GM19043 (cell line): ENCODE measurements at regions not wholly inside any gene's neighbourhood (a gene's known extent, or its start where the extent isn't known, plus 50 kb on each side); places are given as distances from the start of the nearest gene placed in this dataset.
"Not testable (repeated sequence)": the region's sequence is repeated elsewhere in the genome, so short reads cannot be mapped to it uniquely, and the experiment has no call there.

Experiments
- ATAC-seq: cut with Tn5 transposase; IDR thresholded peaks from one replicate; pipeline ENCODE4 v1.9.1; 2021; ENCODE audit warnings: low read depth; ENCODE audit not compliant: unreplicated experiment

DNA sequence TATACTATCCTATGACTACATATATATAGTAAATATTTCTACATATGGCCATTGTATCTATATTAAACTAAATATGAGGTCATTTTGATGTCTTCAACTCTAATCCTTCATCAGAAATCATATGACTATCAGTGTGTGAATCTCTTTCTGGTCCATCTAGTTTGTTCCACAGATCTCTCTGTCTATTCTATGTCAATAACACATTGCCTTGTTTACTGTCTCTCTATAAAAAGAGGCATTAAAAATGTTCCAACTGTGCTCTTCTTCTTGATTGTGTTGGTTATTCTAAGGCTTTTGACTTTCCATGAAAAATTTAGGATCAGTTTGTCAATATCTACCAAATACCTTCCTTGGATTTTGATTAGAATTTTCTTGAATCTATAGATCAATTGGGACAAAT lies 338.3 kb upstream of the FSTL5 start:
- ATAC-seq = no peak

DNA sequence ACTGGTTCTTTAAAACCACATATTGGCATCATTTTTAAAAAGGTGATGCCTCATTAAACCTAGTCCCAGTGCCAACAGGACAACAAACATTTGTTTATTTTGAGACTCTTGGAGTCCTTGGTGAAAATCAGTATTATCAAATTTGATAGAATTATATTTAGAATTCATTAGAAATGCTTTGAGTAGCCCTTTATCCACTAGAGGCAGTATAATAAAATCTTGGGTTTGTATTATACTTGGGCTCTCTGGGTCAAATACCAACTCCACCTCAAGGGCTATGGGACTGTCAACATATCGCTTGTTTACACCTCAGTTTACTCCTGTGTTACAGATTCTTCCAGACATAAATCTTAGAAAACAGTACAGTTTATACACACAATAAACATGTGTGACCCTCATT lies 335.7 kb upstream of the FSTL5 start:
- no peak for ATAC-seq

DNA sequence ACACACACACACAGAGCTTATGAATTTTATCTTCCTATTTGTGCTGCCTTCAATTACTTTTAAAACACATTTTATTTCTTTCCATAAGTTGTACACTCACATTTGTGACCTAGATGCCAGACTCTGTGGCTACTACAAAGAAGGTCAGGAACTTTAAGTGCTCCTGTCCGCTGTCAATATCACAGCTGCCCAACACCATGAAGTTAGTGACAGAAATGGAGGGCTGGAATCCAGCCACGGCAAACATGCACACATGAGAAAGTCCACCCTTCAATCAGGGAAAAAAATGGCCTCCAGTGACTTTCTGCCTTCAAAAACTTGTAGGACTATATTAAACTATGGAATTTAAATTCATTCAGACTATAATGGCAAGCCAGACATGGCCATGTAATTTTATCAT lies 334.4 kb upstream of the FSTL5 start:
- no peak for ATAC-seq

DNA sequence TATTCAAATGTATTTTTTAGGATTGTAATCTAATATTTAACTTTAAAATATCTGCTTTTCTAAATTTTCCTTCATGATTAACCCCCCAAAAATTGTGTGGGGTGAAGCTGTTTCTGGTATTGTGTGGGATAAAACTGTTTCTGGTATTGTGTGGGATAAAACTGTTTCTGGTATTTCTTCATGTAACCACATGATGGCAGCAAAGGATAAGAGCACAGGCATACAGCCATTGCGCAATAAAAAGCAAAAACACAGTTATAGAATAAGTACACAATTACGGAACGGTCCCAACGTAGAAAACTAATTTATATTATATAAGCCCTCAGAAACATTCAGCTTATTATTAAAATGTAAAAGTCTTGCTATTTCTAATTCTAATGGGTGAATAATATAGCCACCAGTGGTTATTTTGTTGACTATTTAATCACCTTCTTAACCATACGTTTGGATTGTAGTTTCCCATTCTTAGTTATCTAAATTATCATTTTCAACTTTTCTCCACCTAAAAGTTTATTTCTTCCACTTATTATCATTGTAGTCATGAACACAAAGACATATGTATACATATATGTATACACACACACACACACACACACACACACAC lies 333.9 kb upstream of the FSTL5 start:
- peak; percentile 73 for ATAC-seq

DNA sequence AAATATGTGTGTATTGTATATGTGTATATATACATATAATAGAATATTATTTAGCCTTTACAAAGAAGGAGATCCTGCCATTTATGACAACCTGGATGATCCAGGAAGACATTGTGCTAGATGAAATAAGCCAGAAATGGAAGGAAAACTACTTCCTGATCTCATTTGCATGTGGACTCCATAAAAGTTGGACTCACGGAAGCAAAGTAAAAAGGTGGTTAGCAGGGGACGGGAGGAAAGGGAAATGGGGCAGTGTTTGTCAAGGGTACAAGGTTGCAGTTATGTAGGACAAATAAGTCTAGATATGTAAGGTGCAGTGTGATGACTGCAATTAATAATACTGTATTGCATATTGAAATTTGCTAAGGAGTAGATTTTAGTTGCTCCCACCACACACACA lies 331.1 kb upstream of the FSTL5 start:
- no peak for ATAC-seq

DNA sequence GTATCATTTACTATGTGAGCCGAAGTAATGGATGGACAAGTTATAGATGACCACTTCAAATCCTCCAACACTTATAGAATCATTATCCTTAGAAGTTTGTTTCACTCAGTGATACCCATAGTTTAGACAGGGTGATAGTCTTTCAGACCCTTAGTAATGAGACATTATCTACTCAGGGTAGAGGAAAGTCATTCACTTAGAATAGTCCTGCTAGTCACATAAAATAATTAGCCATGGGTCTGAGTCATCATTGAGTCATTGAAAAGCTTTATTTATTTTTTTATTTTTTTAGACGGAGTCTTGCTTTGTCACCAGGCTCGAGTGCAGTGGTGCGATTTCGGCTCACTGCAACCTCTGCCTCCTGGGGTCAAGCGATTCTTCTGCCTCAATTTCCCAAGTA lies 321.7 kb upstream of the FSTL5 start:
- no peak for ATAC-seq

DNA sequence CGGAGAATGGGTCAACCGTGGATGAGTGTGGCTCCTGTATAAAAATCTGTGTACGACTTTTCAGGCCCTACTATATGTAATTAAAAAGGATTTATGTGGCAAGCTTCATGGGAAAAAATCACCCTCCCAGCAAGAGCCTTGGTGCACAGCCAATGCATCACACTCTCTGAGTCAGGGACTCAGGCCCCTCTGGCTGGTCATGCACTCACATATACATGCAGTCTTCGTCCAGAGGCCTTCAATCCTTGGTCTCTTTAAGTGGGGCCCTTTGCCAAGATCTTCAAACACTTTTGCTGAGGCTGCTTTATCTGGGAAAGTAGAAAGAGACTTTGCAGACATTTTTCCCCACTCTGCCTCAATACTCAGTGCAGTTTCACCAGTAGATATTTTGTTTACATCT lies 311.4 kb upstream of the FSTL5 start:
- ATAC-seq = no peak

DNA sequence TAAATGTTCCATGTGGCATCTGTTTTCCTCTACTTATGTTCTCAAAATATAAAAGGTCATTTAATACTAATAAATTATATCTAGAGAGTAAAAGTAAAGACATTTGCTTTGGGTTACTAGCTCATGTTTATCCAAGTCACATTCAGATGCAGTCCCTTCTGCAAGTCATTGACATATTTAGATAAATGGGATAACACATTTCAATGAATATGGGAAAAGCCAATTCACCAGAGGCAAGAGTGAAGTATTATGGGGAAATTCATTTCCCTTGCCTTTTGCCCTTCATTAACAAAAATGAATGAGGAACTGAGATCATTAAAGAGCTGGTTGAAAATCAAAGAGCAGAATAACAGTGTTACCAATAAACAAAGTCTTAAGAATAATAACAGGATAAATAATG lies 306.2 kb upstream of the FSTL5 start:
- ATAC-seq = no peak

DNA sequence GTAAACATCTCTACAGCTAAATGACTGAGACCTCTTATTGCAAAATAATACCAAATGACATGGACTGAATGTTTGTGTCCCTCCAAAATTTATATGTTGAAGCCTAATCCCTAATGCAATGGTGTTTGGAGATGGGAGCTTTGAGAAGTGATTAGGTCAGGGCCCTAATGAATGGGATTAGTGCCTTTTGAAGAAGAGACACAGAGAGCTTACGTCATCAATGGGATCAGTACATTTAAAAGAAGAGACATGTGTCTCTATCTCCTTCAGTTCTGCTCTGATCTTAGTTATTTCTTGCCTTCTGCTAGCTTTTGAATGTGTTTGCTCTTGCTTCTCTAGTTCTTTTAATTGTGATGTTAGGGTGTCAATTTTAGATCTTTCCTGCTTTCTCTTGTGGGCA lies 301.6 kb upstream of the FSTL5 start:
- ATAC-seq = not testable (repeated sequence)

DNA sequence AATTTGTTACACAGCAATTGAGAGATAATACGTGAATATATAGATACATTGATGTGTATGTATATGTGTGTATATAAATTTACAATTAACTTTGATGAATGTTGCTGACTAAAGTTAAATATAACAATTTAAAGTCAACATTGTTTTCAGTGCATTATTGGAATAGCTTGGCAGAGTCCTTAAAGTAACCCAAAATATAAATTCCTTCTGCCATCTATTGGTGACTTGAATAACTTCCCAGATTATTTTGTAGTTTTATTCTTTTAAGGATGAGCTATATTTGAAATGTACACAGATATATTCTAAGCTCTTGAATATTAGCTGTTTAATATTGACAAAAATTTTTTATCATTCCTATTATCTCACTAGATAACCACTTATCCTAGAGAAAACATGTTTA lies 298.2 kb upstream of the FSTL5 start:
- ATAC-seq = no peak

DNA sequence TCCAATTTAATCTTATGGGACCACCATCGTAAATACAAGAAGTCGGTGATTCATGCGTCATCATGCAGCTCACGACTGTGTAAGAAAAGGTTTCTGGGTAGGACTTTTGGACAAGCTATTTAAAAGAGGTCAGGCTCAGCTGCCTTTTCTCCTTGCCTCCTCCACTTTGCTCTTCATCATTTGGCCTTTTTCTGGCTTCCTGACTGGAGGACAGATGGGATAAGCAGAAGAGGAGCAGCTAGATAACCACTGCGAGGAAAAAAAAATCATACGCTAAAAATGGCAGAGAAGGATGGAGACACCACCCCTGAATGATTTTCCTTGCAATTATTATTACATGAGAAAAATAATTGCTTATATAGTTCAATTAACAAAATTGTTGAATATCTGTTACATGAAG lies 294.3 kb upstream of the FSTL5 start:
- ATAC-seq = no peak

DNA sequence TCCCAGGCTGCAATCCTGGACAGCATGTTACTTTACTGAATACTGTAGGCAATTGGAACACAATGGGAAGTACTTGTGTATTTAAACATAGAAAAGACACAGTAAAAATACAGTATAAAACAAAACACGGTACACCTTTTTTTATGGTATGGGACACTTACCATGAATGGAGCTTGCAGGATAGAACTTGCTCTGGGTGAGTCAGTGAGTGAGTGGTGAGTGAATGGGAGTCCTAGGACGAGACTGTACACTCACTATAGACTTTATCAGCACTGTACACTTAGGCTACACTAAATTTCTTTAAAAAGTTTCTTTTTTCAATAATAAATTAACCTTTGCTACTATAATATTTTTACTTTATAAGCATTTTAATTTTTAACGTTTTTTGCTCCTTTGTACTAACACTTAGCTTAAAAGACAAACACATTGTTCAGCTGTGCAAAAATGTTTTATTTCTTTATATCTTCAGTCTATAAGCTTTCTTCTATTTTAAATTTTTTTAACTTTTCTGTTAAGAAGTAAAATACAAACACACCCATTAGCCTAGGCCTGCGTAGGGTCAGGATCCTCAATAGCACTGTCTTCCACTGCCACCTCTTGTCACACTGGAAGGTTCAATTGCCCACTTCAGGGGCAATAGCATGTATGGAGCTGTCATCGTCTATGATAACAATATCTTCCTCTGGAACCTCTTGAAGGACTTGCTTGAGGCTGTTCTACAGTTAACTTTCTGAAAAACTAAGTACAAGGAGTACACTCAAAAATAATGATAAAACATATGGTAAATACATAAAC lies 293.5 kb upstream of the FSTL5 start:
- no peak for ATAC-seq

DNA sequence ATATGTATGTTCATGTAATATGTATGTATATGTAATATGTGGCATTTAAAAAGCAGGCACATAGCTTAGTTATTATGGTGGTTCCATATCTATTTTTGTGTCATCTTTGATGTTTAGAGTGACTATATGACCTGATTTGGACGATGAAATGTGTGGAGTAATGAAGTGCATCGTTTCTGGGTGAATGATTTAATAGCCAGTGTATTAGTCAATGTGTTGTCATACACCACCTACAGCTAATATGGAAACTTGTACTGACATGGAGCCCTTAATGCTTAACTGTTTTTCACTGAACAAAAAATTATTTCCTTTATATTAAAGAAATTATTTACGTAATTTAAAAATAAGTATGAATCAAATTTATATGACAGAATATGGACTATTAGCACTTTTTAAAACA lies 292.3 kb upstream of the FSTL5 start:
- no peak for ATAC-seq

DNA sequence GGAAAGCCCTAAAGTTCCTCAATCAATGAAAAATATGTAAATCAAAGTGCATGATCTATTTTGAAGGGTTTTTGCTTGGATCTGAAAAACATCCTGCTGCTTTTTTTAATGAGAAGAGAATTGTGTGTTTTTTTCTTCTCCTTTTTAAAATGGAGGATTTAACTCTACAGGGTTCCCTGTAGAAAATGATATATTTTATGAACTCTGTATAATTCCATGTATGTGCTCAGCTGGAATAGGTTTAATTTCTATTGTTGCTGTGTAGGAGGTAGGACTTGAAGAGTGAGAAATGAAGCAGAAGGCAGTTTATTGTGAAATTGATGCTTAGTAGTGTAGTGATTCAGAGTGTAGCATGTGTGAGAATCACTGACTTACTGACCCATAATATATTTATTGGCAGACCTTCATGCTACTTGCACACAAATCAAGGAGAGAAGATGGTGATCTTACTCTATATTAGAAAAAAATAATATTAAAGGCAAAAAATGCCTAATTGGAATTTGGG lies 286.8 kb upstream of the FSTL5 start:
- no peak for ATAC-seq

DNA sequence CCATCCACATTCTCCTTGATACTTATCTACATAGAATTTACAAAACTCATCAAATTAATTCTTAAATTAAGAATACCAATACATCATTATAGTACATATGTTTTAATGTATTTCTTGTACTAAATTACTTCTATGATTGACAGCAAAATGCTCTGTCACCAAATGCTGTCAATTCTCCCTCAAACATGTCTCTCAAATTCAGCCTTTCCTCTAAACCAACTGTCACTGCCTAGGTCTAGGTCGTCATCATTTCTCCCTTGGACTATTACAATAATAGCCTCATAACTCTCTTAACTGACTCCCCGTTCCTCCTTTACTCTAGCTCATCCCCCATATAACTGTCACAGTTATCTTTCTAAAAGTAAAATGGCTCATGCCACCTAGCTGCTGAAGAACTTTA lies 279.7 kb upstream of the FSTL5 start:
- ATAC-seq = no peak

DNA sequence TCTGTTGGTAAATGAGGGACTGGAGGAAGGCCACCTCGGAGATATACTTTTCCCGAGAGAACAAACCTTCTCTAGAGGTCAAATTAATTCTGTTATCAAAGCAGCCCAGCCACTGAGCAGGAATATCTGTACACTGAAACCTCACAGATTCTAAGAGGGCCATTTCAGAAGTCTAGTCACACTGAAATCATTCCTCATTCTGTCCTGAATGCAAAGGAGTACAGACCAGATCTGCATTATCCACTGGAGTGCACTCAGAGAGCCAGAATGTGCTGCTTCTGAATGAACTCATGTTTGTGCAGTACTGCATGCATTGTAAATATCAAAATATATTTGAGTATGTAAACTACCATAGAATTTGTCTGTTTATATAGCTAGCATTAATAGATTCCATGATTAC lies 278.3 kb upstream of the FSTL5 start:
- ATAC-seq = no peak

DNA sequence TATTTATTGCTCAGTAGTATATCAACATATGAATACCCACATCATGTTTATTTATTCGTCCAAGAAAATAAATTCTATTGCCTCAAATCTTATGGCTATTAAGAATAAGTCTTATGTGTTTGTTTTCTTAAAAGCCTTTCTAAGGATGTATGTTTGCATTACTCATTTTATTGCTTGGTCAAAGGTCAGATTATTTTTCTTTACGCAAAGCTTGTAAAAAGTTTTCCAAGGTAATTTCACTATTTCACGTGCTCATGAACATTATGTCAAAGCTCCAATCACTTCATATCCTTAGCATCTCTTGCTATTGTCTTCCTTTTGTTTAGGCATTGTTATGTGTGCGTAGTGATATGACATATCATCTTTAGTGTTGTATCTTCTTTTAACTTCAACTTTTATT lies 258.5 kb upstream of the FSTL5 start:
- no peak for ATAC-seq

DNA sequence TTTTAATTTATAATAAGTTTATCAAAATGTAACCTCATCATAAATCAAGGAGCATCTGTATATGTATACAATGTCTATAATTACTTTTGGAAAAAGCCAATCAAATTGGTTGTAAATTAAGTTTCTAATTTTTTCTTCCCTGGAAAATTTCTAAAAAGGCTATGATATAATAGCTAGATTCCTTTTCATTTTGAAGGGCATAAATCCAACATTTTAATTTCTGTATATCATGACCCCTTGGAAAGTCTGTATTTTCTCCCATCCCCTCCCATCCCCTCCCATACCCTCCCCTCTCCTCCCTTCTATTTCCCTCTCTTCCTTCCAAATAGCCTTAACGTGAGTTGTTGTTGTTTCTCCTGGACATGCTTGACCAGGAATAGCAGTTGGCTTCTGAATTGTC lies 247.1 kb upstream of the FSTL5 start:
- no peak for ATAC-seq

DNA sequence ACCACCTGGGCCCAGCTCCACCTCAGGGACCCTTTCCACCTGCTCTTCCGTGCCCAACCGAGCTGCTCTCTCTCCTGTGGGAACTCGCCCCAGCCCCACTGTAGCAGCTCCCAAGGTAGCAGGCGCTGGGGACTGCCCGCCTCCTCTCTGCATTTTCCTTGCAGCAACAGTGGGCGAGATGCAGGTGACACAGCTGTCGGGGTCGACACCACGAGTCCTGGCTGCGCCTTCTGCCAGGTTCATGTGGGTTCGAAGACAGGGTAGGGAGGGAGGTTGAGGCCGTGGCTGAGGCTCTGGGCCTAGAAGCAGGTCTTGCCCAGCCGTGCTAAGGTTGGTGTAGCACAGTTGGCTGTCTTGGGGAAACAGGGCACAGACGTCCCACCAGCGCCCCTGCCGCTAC lies 245.2 kb upstream of the FSTL5 start:
- no peak for ATAC-seq

DNA sequence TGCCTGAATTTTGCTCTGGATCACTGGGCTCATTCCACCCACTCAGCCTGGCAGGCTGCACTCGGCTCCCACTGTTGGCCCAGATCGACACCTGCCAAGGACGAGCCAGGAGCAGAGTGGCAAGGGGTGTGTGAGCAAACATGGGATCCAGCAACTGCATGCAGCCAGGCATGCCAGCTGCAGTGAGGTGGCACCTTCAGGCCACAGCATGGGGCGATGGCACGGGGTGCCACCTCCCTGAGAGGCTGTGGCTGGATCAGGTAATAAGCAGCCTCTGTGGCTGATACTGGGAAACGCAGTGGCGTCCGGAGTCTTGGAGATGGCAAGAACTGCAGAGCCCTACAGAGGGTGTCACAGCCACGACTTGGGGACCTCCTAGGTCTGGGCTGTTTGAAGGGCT lies 244.5 kb upstream of the FSTL5 start:
- ATAC-seq = no peak

DNA sequence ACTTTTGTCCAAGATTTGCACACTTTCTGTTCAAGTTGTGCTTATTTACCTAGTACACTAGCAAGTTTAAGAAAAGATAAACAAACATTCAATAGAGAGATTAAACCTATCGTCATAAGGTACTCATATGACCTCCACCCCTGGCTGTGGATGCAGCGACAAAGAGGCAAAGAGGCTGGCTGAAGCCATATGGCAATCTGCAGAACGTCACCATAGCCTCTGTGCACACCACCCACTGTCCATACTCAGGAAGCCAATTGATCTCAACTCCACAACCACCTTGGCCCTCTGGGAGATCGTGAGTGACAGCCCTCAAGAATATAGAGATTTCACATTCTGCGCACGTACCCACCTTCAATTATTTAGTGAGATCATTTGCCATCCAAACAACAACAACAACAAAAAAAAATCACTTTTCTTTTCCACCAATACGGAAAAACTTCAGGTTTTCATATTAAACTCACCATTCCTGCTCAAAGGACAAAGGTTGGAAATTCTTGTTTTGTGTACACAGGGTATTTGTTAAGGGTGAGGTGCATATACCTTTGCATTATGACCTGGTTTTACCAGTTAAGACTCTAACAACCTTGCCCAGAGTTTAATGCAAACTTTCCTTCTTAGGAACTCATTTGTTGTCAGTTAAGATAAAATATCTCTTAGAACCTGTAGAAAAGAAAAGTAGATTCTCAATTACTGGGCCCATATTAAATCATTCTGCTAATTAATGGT lies 243.0 kb upstream of the FSTL5 start:
- ATAC-seq = no peak

DNA sequence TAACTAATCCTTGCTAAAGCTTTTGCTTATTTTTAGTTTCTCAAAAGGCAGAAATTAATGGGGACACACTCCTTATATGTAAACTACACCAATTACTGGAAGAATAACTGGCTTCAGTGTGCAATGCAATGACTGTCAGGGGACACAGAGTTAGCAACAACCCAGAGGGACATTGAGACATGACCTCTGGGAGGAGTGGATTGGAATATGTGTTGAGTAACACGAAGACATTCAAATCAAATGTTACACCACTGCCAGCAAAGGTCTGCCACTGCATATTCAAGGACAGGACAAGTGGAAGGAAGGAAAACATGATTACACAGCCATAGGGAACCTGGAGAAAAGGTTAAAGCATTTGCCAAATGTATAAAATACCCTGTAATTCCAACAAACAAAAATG lies 240.1 kb upstream of the FSTL5 start:
- no peak for ATAC-seq
